ENCODE measurements at regions not wholly inside any gene's neighbourhood (a gene's known extent, or its start where the extent isn't known, plus 50 kb on each side); places are given as distances from the start of the nearest gene placed in this dataset.

DNA sequence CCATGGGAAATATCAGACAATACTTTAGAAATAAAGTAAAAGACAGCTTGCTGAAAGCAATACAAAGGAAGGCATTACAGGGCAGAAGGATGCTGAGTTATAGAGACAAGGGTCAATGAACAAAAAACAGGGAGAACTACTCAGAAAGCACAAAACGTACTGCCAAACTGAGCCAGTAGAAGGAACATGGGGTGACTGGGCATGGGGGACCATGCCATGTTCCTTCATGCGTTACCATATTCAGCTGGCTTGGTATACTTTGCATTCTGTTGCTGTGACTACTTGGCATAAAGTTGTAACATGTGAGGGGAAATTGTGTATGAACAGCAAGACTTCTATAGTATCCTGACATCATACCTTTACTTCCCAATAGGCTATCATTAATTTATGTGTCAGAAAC is 358.6 kb upstream of the LYPLAL1 start:
- TF ChIP-seq, protein P1, sequence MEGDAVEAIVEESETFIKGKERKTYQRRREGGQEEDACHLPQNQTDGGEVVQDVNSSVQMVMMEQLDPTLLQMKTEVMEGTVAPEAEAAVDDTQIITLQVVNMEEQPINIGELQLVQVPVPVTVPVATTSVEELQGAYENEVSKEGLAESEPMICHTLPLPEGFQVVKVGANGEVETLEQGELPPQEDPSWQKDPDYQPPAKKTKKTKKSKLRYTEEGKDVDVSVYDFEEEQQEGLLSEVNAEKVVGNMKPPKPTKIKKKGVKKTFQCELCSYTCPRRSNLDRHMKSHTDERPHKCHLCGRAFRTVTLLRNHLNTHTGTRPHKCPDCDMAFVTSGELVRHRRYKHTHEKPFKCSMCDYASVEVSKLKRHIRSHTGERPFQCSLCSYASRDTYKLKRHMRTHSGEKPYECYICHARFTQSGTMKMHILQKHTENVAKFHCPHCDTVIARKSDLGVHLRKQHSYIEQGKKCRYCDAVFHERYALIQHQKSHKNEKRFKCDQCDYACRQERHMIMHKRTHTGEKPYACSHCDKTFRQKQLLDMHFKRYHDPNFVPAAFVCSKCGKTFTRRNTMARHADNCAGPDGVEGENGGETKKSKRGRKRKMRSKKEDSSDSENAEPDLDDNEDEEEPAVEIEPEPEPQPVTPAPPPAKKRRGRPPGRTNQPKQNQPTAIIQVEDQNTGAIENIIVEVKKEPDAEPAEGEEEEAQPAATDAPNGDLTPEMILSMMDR (conservative IDR thresholded peaks at IDR 0.05 in 1 of 2, IDR thresholded peaks at IDR 0.05 in 1 of 2; ENCODE audit: low read depth in 1 of 2, low read length in 2 of 2), result no peak
- TF ChIP-seq EZH2 (IDR thresholded peaks at IDR 0.05; ENCODE audit: low read length, missing control alignments), result no peak
